H1 (cell line): ENCODE measurements at regions not wholly inside any gene's neighbourhood (a gene's known extent, or its start where the extent isn't known, plus 50 kb on each side); places are given as distances from the start of the nearest gene placed in this dataset.

Experiments
- E2F6 ChIP-seq: IDR thresholded peaks from 2 replicates; pipeline ENCODE4 v1.6.1; 2012; ENCODE audit warnings: inconsistent platforms
- KDM1A ChIP-seq: fragments of 200-600, 300-600 bp; sonication (generic); IDR thresholded peaks from 2 replicates; pipeline ENCODE4 v1.7.1; 2016; ENCODE audit warnings: mild to moderate bottlenecking, low read length, borderline replicate concordance

- TF ChIP-seq KDM1A (no peak), E2F6 (no peak)
- TF ChIP-seq, all 59 proteins: peak for 0
These were observed 282.8 kb upstream of the FAR2 start (continued) for GRCh38 chr12:28866296-28866695.
